Panc1 (cell line): ENCODE measurements at regions not wholly inside any gene's neighbourhood (a gene's known extent, or its start where the extent isn't known, plus 50 kb on each side); places are given as distances from the start of the nearest gene placed in this dataset.

ENCODE experiments used
- POLR2AphosphoS5 ChIP-seq: IDR thresholded peaks from 2 replicates; pipeline ENCODE4 v1.6.1; 2012; ENCODE audit warnings: mild to moderate bottlenecking, low read depth, low read length, moderate library complexity
- TF ChIP-seq, protein P1 (sequence below): fragments of 450-650 bp; IDR thresholded peaks from 2 replicates; pipeline ENCODE4 v1.5.1; 2017; ENCODE audit warnings: mild to moderate bottlenecking

DNA sequence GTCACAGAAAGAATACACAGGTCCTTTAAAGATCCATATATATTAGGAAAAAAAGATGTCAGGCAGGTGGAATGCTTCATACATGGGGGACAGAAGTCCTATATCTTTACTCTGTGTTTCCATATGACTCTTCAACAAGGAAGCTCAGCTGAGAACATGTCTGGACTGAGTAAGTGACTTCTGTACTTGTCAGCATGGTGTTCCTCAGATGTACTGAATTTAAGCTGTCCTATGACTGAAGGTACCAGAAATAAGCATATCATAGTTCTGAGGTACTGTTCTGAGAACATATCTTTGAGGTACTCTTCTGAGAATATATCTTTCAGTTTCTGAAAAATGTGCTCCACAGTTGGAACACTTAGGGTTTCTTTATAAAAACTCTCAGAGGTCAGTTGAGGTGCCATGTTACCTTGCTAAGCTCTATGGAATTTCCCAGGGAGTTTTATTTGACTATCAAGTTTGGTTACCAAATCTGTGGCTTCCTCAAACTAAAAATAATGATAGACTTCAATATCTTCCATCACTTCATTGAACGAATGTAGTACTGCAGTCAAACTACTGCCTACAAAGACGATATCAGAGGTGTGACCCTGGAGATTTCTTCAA lies 597.2 kb upstream of the GNPDA2 start:
- TF ChIP-seq, protein P1, sequence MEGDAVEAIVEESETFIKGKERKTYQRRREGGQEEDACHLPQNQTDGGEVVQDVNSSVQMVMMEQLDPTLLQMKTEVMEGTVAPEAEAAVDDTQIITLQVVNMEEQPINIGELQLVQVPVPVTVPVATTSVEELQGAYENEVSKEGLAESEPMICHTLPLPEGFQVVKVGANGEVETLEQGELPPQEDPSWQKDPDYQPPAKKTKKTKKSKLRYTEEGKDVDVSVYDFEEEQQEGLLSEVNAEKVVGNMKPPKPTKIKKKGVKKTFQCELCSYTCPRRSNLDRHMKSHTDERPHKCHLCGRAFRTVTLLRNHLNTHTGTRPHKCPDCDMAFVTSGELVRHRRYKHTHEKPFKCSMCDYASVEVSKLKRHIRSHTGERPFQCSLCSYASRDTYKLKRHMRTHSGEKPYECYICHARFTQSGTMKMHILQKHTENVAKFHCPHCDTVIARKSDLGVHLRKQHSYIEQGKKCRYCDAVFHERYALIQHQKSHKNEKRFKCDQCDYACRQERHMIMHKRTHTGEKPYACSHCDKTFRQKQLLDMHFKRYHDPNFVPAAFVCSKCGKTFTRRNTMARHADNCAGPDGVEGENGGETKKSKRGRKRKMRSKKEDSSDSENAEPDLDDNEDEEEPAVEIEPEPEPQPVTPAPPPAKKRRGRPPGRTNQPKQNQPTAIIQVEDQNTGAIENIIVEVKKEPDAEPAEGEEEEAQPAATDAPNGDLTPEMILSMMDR, result no peak
- no peak for TF ChIP-seq POLR2AphosphoS5
